SW480 (cell line): ENCODE measurements at regions not wholly inside any gene's neighbourhood (a gene's known extent, or its start where the extent isn't known, plus 50 kb on each side); places are given as distances from the start of the nearest gene placed in this dataset.
"Not testable (repeated sequence)": the region's sequence is repeated elsewhere in the genome, so short reads cannot be mapped to it uniquely, and the experiment has no call there.

Experiments
- DNase-seq: peaks from one replicate; pipeline ENCODE4 v3.0.0-alpha.2; 2016; ENCODE audit warnings: low spot score

DNA sequence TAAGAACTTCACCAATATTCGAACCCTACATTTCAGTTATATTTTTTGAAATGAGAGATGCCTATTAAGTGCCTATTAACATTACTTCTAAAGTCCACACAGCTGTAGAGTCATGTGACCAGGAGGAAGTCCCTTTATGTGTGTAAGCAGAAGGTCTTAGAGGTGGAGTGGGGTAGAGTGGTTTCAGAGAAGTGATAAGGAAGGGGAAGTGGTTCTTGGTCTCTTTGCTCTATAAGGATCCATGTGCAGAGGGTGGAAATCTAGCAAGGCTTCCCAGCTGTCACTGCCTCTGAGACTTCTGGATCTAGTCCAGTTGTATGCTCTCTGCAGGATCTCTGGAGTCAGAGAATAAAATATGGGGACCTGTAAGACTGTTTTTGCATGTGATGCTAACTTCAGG, 673.9 kb downstream of the FLRT2 start:
- DNase-seq: no peak

DNA sequence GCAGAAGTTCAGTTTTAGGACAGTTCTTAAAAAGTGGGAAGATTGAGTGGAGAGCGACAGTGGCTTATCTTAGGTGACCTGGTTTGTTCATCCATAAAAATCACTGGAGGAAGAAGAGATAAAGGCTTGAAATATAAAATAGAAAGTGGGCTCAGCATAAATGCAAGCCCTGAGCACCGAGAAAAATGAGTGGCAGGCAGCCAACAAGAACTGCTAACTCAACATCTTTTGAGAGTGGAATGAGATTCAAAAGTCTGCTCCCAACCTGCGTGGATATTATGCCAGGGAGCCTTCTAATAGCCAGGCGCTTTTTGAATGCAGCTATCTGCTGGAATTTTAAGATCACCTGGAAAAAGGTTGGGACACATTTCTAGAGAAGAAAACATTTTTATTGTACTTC, 666.5 kb downstream of the FLRT2 start:
- no peak for DNase-seq

DNA sequence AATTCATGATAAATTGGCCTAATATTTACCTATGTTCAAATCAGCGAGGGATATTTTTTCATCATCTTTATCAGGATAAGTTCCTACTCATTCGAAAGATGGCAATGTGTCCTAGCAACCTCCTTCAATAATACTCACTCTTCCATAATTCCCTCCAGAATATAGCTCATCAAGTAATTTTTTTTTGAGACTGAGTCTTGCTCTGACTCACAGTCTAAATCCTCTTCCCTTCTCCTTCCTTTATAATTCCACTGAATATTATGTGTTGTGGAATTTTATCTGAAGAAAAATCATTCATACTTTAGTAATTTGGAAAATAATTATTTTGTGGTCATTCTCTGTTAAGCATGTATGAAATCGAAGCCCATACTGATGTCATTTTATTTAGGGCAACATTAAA, 663.8 kb downstream of the FLRT2 start:
- DNase-seq: no peak

DNA sequence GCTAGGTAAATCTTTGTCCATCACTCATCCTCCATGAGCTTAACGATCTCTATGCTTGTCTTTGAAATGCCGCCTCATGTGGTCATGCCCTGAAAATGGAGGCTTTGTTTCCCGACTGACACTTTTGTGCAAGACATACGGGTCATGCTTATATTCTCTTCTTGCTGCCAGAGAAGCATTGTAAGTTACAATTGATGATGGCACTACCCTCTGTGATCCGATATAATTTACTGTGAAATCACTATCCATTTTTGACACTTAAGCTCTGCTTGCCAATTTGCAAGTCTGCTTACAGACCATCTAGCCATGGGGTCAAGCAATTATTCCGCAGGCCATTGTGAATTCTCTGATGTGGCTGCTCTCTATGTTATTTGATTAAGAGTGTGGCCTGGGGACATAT, 650.0 kb downstream of the FLRT2 start:
- DNase-seq: no peak

DNA sequence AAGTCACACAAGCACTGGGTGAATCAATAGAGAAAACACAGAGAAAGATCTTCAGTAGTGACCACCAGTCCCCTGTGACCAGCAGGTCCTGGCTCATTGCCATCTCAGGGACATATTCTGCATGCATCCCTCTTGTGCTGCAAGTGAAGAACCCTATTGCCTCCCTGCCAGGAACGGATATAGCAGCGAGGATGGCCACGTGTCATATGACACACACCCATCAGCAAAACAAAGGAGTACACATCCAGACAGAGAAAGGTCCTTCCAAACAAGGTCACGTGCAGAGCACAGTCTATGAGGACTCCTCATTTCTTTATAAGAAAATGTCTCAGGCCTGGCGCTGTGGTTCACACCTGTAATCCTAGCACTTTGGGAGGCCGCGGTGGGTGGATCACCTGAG, 638.4 kb downstream of the FLRT2 start:
- DNase-seq: no peak

DNA sequence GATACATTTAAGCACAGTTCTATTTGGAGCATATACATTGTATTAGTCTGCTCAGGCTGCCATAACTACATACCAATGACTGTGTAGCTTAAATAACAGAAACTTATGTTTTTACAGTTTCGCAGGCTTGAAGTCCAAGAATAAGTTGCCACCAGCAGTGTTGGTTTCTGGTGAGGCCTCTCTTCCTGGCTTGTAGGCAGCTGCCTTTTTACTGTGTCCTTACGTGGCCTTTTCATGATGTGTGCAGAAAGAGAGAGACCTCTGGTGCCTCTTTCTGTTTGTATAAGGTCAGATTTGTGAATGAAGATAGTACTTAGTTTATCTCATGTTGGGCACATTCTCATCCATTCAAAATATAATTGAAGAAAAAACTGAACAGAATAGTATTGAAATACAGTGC, 636.6 kb downstream of the FLRT2 start:
- DNase-seq: no peak

DNA sequence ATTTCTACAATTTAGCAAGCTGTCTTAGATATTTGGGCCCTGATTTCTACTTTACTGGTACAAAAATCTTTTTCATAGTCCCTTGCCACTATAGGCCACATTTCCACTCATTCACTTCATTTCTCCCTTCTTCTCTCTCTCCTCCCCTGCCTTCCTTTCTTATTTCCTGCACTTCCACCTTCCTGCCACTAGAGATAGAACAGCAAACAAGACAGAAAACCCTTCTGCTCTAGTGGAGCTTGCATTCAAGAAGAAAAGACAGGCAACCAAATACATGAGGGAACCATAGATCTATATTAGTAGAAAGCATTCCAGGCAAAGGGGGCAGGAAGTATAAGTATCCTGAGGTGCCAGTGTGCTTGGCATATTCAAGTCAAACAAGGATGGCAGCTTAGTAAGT, 623.5 kb downstream of the FLRT2 start:
- DNase-seq: no peak

DNA sequence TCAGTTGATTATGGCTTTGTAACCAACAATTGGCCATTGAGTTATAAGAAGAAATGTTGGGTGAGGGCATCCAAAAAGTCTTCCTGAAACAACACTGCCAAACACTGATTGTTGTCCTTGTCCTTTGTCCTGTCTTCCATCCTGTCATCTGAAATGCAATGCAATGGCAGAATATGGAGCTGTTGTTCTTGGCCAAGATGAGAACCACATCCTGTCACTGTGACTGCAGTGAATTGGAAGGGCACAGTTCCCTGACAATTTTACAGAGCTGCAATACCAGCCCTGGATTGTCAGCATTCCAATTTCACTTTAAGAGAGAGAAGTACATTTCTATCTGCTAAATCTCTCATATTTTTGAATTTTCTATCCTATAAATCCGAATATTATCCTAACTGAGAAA, 613.3 kb downstream of the FLRT2 start:
- no peak for DNase-seq

DNA sequence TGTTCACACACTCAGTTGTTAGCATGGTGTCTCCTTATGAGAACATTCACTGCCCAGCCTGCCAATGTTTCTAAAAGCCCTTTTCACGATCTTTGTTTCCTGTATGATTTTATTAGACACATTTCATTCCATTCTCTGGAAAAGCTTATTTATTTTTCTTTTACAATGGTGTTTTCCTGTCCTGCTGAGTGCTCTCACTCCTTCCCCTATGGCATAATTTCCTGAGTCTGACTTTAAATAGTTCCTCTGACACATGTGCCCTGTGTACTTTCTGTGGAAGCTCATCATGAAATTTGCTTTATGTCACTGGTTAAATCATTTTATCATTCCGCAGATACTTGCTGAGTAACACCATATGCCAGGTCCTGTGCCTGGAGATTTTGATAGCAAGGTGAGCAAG, 612.0 kb downstream of the FLRT2 start:
- DNase-seq: no peak

DNA sequence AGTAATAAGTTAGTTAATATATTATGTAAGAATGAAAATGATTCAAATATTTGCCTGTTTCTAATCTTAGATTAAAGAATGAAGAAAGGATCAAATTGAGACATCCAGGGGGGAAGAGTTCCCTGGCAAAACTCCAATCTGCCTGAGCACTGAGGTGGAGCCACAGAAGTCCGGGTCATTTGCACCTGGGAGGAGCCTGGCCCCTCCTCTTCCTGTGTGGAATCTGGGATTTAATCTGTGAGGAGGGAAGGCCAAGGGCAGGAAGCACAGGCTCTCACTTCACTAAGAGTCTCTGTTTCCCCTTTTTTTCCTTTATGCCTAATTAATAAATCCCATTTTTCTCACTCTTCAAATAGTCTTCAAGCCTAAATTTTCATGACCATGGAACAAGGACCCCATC, 599.5 kb downstream of the FLRT2 start:
- no peak for DNase-seq

DNA sequence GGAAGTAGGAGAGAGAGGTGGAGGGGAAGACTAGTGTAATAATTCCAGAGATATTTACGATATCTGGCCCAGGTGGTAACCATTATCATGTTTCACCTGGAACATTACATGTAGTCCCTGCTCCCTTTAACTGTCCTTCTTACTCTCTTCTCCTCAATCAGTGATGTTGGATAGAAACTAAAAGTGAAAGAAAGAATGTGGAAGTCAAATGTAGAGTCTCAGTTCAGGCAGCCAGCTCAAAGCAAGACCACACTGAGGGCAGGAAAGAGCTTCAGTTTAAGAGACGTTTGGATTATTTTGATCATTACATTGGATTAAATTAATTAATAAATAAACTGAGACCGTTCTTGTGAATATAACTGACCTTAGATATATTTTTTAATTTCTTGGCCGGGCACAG, 594.4 kb downstream of the FLRT2 start:
- DNase-seq: no peak

DNA sequence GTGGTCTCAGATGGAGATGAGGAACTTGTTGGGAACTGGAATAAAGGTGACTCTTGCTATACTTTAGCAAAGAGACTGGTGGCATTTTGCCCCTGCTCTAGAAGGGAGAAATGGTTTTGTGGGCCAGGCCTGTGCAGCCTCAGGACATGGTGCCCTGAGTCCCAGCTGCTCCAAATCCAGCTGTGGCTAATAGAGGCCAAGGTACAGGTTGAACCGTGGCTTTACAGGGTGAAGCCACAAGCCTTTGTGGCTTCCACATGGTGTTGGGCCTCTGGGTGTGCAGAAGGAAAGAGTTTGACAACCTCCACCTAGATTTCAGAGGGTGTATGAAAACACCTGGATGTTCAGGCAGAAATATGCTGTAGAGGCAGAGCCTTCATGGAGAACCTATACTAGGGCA, 586.0 kb downstream of the FLRT2 start:
- DNase-seq: no peak

DNA sequence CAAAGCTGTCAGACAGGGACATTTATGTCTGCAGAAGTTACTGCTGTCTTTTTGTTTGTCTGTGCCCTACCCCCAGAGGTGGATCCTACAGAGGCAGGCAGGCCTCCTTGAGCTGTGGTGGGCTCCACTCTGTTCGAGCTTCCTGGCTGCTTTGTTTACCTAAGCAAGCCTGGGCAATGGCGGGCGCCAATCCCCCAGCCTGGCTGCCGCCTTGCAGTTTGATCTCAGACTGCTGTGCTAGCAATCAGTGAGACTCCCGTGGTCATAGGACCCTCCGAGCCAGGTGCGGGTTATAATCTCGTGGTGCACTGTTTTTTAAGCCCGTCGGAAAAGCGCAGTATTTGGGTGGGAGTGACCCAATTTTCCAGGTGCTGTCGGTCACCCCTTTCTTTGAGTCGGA, 580.9 kb downstream of the FLRT2 start:
- not testable (repeated sequence) for DNase-seq

DNA sequence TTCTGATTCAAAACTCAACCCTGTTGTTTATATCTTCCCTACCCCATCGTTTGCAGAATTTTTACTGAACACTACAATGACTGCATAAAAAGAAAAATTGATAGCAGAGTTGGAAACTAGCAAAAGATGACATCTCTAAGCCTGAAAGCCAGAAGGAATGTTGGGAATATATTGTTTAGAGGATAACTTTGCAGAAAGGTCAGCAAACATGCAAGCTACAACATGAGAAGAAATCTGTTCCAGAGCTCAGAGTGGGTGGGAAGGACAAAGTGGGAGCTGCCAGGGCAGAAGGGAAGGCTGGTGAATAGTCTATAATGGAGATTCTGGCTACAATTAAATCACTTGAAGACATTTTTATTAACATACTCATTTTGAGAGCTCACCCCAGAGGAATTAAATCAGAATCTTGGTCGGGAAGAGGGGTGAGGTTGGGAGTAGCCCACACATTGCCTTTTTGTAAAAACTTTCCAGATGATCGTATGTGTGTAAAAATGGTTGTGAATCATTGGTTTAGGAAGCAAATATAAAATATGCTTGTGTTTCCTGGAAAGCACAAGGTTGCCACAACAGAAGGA, 574.8 kb downstream of the FLRT2 start:
- DNase-seq: no peak

DNA sequence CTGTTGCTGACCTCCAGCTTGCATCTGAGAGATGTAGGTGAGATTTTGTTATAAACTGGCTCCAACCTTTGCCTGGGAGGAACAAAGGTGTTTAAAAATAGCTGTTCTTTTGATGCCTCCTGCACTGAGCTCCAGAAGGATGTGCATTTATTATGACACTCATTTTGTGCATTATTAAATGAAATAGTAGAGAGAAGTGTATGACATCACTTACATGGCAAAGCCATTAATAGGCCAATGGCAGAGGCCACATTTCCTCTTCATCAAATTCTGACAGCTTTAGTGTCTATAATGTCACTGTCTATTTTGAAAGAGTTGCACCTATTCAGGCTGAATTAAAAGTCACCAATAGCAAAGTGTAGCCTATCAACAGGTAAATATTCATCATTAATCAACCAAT, 564.6 kb downstream of the FLRT2 start:
- DNase-seq: no peak

DNA sequence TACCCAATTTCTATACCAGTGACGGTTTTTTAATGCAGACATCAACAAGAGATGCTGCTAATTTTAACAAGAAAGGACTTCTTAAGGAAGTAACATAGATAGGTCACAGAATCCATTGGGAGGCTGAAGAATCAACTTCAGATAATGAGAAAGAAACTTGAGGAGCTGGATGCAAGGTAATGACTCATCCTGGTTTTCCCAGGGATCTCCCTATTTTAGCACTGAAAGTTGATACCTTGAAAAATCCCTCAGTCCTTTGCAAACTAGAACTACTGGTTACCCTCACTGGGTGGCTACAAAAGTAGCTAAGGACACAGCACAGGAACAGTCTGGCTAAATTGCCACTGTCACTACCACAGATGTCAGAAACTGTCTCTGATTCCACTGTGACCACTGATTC, 561.9 kb downstream of the FLRT2 start:
- DNase-seq: no peak

DNA sequence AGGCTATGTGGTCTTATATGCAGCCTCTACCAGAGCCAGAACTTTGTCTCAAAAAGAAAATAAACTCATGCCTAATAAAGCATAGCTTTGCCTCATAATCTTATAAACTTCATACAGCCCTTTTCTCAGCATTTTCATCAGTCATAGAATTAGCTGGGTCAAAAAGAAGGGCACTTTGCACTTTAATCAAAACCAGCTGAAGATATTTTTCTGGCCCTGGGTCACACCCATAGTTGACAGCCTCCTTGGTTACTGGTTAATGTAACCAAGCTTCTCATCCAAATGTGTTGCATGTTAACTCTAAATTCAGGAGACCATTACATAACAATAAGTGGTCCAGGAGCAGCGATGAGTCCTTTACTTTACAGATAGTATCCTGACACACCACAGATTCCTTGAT, 558.2 kb downstream of the FLRT2 start:
- DNase-seq: no peak

DNA sequence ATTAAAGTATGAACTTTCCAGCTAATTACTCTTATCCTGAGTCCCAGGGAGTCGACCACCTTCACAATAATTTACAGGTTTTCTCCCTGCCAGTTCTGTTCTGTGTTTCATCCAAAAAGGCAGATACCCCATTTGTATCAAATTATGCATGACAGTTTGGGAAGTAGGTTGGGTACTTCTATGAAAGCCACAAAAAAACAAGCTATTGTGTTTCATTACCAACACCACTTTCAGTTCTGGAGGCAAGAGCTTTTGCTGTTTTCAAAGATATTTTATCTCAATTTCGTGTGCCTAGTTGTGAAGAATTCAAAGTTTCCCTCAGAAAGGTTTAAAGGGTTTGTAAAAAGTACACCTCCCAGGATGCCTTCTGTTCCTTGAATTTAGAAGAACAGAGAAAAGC, 557.4 kb downstream of the FLRT2 start:
- no peak for DNase-seq

DNA sequence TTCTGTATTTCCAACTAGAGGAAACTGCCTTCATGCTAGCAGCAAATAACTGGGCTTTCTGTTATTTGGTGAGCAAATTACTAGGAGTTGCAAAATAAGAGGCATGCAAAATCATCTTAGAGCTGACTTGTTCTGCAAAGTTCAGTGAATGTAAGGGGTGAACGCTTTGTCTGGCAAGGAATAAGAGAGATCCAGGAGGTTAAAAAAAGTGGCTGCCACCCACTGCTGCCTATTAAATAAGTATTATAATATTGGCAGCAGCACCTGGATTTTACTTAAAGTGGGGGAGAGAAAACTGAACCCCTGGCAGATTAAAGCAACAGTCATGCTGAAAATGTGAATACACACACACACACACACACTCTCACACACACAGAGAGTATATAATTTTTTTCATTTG, 557.0 kb downstream of the FLRT2 start:
- DNase-seq: no peak

DNA sequence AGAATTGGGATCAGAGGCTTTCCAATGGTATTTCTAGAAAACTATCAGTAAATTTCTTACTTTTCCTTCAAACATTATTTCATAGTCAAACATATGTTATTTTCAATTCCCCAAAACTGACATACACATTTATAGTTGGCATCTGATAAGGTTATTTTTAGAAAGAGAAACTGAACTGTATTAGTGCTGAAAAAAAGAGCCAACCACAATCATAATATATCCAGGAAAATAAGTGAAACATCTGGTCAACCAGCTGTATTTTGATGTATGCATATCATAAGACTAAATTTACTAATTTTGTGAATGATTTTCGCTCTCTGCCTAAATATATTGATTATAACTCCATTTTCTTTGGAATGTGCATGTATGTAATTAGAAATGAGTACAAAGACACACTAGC, 554.2 kb downstream of the FLRT2 start:
- no peak for DNase-seq

DNA sequence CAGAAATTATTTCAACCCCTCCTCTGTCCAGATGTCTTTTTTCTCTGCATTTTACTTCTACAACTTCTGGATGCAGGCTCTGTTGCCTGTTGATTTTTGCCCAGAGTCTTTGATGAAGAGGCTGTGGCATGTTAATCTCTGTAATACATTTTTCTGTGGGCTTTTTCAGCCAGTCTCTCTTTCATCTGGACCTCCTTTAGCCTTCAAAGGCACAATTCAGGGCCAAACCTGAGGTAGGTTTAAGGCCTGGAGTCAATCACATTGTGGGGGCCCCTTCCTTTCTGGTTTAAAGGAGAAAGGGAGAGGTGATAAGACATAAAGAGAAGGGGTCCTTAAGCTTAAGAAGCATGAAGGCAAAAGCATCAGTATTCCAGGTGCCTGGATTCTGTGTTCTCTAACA, 553.7 kb downstream of the FLRT2 start:
- no peak for DNase-seq

DNA sequence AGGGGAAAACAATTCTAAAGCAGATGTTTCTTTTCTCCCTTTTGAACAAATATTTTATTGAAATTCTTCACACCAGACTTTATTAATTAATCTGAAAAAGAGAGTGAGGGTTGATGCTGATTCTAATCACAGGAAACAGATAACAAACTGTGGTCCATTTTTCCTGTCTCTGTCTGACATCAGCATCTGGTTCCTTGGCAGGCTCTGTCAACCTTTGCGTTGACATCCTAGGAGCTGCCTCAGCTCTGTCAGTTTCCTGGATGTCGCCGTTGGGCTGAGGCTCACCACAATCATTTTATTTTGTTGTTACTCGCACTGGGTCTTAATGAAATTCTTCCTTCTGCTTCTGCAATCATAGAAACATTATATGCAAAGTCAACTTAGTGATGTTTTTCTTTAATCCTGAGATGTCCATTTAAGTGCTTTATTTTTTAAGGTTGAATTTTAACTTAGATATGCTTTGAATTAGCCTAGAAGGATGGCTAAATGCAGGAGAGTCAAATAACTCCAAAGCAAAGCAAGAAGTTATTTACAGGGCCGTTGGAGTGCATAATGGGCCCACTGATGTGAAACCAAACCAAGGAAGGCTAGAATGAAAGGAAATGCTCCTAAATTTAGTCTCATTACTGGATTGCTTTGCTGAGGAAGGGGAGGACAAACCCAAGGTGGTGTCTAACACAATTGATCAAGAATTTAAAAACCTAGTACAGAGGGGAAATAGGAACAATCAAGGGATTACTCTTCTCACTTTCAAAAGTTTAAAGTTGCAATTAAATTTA, 542.4 kb downstream of the FLRT2 start:
- no peak for DNase-seq

DNA sequence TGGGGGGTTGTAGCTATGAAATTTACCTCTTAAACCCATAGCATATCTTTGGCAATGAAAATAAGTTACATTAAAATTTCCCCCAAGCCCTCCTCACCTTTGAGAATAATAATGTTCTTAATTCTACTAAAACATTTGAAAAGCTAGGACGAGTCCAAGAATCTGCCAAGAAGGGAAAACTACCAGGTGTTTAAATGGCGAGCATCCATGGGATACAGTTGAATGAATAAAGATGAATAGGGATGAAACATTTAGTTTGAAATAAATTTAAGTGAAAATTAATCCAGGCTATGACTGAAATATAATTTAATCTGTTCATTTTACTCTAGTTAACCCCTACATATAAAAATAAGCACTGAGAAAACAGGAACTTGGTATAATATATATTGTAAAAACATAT, 536.7 kb downstream of the FLRT2 start:
- DNase-seq: no peak

DNA sequence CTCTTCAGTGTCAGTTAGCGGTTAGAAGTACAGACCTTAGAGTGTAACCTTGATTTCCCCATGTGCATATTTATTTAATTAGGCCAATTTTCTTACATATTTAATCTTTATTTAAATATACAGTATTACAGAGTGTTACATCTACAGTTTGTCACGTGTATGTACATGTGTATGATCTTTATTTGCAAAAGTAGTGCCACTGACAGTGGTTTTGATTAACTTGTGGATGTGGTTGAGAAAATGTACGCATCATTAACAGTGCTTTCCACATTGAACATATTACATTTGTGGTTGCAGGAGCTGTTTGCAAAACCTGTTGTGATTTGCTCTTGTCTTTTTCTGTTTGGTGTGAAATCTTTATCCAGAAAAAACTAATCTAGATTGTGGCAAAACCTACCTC, 535.5 kb downstream of the FLRT2 start:
- no peak for DNase-seq
